SK-N-SH (cell line): ENCODE measurements at regions not wholly inside any gene's neighbourhood (a gene's known extent, or its start where the extent isn't known, plus 50 kb on each side); places are given as distances from the start of the nearest gene placed in this dataset.

ENCODE experiments used
- CTCF ChIA-PET: fragments of 300-600, 350-600 bp; formaldehyde crosslinking; extraction: SDS; loops from one replicate; lab custom pipeline; 2021; lab: Yijun Ruan, JAX
- POLR2A ChIA-PET: fragments of 350-600 bp; sonication (Branson Sonifier 250); formaldehyde crosslinking; extraction: SDS; loops from one replicate; lab custom pipeline; 2020; ENCODE audit warnings: antibody characterized with exemption, inconsistent platforms; lab: Yijun Ruan, JAX
- DNase-seq: peaks from one replicate; pipeline ENCODE4 v3.0.0; 2012
- H2AFZ ChIP-seq: fragments of 200-600 bp; sonication (generic); 2 replicates; pipeline ENCODE4 v1.8.1; 2016; ENCODE audit warnings: antibody characterized with exemption, mild to moderate bottlenecking, low read depth
- H3F3A ChIP-seq: fragments of 200-600 bp; sonication (generic); replicated peaks from 2 replicates; pipeline ENCODE3; 2016; ENCODE audit warnings: antibody characterized with exemption, mild to moderate bottlenecking; ENCODE audit not compliant: insufficient read depth
- H3K27ac ChIP-seq, 2 experiments: fragments of 200-500 bp in 1 of 2; fragments of 200-600 bp in 1 of 2; sonication (Bioruptor generic) in 1 of 2; sonication (generic), shearing (Covaris generic) in 1 of 2; 2 replicates each; pipeline versions ENCODE4 v1.5.1 to v1.6.1; 2014 to 2016; ENCODE audit warnings: low read depth in 2 of 2, inconsistent platforms in 1 of 2, low read length in 1 of 2, mild to moderate bottlenecking in 1 of 2, mixed read lengths in 1 of 2
- H3K27me3 ChIP-seq: fragments of 200-600 bp; sonication (generic), shearing (Covaris generic); 2 replicates; pipeline ENCODE4 v1.6.1; 2016; ENCODE audit warnings: mixed run types; ENCODE audit not compliant: insufficient read depth
- H3K36me3 ChIP-seq, 2 experiments: fragments of 200-500 bp in 1 of 2; fragments of 200-600 bp in 1 of 2; sonication (Bioruptor generic) in 1 of 2; sonication (generic) in 1 of 2; replicated peaks in 1 of 2; 2 replicates each; pipeline versions ENCODE3 to v1.5.1; 2014 to 2016; ENCODE audit warnings: low read length in 1 of 2, mild to moderate bottlenecking in 1 of 2; ENCODE audit not compliant: insufficient read depth in 2 of 2, control insufficient read depth in 1 of 2
- H3K4me1 ChIP-seq, 2 experiments: fragments of 200-500 bp in 1 of 2; fragments of 200-600 bp in 1 of 2; sonication (Bioruptor generic) in 1 of 2; sonication (generic), shearing (Covaris generic) in 1 of 2; 2 replicates each; pipeline versions ENCODE4 v1.5.1 to v1.6.1; 2014 to 2016; ENCODE audit warnings: low read depth in 1 of 2, low read length in 1 of 2, mixed run types in 1 of 2; ENCODE audit not compliant: insufficient read depth in 2 of 2, control insufficient read depth in 1 of 2
- H3K4me2 ChIP-seq: fragments of 200-600 bp; sonication (generic), shearing (Covaris generic); 2 replicates; pipeline ENCODE4 v1.6.1; 2017; ENCODE audit warnings: mixed run types
- H3K4me3 ChIP-seq, 2 experiments: fragments of 200-500 bp in 1 of 2; fragments of 200-600 bp in 1 of 2; sonication (Bioruptor generic) in 1 of 2; sonication (generic), shearing (Covaris generic) in 1 of 2; 2 replicates each; pipeline versions ENCODE4 v1.5.1 to v1.8.1; 2014 to 2016; ENCODE audit warnings: low read depth in 2 of 2, inconsistent platforms in 1 of 2, low read length in 1 of 2, mild to moderate bottlenecking in 1 of 2, mixed read lengths in 1 of 2, moderate library complexity in 1 of 2
- H3K79me2 ChIP-seq: fragments of 200-600 bp; sonication (generic); 2 replicates; pipeline ENCODE4 v1.8.1; 2017; ENCODE audit warnings: mild to moderate bottlenecking; ENCODE audit not compliant: insufficient read depth
- H3K9ac ChIP-seq: fragments of 200-600 bp; sonication (generic); 2 replicates; pipeline ENCODE4 v1.6.1; 2017; ENCODE audit warnings: mixed run types
- H3K9me2 ChIP-seq: fragments of 200-600 bp; sonication (generic); 2 replicates; pipeline ENCODE4 v1.6.1; 2017; ENCODE audit warnings: mixed run types
- H3K9me3 ChIP-seq: fragments of 200-600 bp; sonication (generic); 2 replicates; pipeline ENCODE4 v1.6.1; 2017; ENCODE audit warnings: mixed run types, mild to moderate bottlenecking, moderate library complexity
- H4K20me1 ChIP-seq: fragments of 200-600 bp; sonication (generic); 2 replicates; pipeline ENCODE4 v1.6.1; 2017; ENCODE audit warnings: mild to moderate bottlenecking, mixed run types; ENCODE audit not compliant: insufficient read depth
- CHD2 ChIP-seq: fragments of 150-350 bp; IDR thresholded peaks from 2 replicates; pipeline ENCODE4 v1.6.1; 2018; ENCODE audit warnings: low read length; ENCODE audit not compliant: partially characterized antibody
- CTCF ChIP-seq: fragments of 200-600 bp; sonication (generic); IDR thresholded peaks from 2 replicates; pipeline ENCODE4 v1.6.1; 2017; ENCODE audit warnings: antibody characterized with exemption, mild to moderate bottlenecking, moderate library complexity
- EZH2phosphoT487 ChIP-seq: fragments of 200-600 bp; sonication (generic); IDR thresholded peaks from 2 replicates; pipeline ENCODE4 v1.6.1; 2017; ENCODE audit warnings: low read depth, mixed run types, mild to moderate bottlenecking, antibody characterized with exemption, moderate library complexity, borderline replicate concordance
- FOXJ3 ChIP-seq: sonication (generic); formaldehyde crosslinking; IDR thresholded peaks from 2 replicates; pipeline ENCODE4 v1.5.1; 2020; ENCODE audit warnings: mild to moderate bottlenecking, missing genetic modification reagents
- GATA2 ChIP-seq: sonication (generic); formaldehyde crosslinking; IDR thresholded peaks from 2 replicates; pipeline ENCODE4 v1.5.0; 2020; ENCODE audit warnings: mild to moderate bottlenecking, missing genetic modification reagents
- JUND ChIP-seq: IDR thresholded peaks from 2 replicates; pipeline ENCODE4 v1.4.0; 2012
- NRF1 ChIP-seq: IDR thresholded peaks from 2 replicates; pipeline ENCODE4 v1.6.1; 2012; ENCODE audit warnings: low read depth, mild to moderate bottlenecking, low read length
- PBX3 ChIP-seq: IDR thresholded peaks from 2 replicates; pipeline ENCODE4; 2012
- POLR2AphosphoS5 ChIP-seq: IDR thresholded peaks from 2 replicates; pipeline ENCODE4 v1.6.1; 2012; ENCODE audit warnings: low read depth, low read length
- RCOR1 ChIP-seq: fragments of 150-350 bp; IDR thresholded peaks from 2 replicates; pipeline ENCODE4 v1.6.1; 2017; ENCODE audit warnings: antibody characterized with exemption, low read length
- RFX5 ChIP-seq: IDR thresholded peaks from 2 replicates; pipeline ENCODE4 v1.6.1; 2012; ENCODE audit warnings: mild to moderate bottlenecking, improper control_type of control experiment, low read length
- SIN3A ChIP-seq: IDR thresholded peaks from 2 replicates; pipeline ENCODE4 v1.6.1; 2012; ENCODE audit warnings: low read depth, mild to moderate bottlenecking, low read length, moderate library complexity, borderline replicate concordance
- SMC3 ChIP-seq: IDR thresholded peaks from 2 replicates; pipeline ENCODE4 v1.6.1; 2012; ENCODE audit warnings: low read depth, low read length, improper control_type of control experiment
- TAF1 ChIP-seq: IDR thresholded peaks from 2 replicates; pipeline ENCODE4 v1.6.1; 2012; ENCODE audit warnings: low read depth, mild to moderate bottlenecking, low read length, moderate library complexity, borderline replicate concordance
- TCF12 ChIP-seq: IDR thresholded peaks from 2 replicates; pipeline ENCODE4 v1.4.0; 2012
- TEAD4 ChIP-seq: IDR thresholded peaks from 2 replicates; pipeline ENCODE4 v1.4.0; 2012; ENCODE audit warnings: mild to moderate bottlenecking, borderline replicate concordance; ENCODE audit not compliant: insufficient read depth
- USF2 ChIP-seq: fragments of 150-350 bp; IDR thresholded peaks from 2 replicates; pipeline ENCODE4 v1.6.1; 2017; ENCODE audit warnings: antibody characterized with exemption, low read length, low read depth, borderline replicate concordance
- WGBS: methylation state at CpG from one replicate; pipeline ENCODE4 v1.1.6; 2017; ENCODE audit warnings: low lambda C conversion rate; 5-methylcytosine and 5-hydroxymethylcytosine counted together
- TF ChIP-seq, protein P1 (sequence below): IDR thresholded peaks from 2 replicates; pipeline ENCODE4 v1.4.0; 2012; ENCODE audit warnings: low read depth, borderline replicate concordance
- TF ChIP-seq, protein P2 (sequence below): fragments of 150-350 bp; IDR thresholded peaks from 2 replicates; pipeline ENCODE4 v1.6.1; 2016; ENCODE audit warnings: mild to moderate bottlenecking, low read depth, low read length
- TF ChIP-seq, protein P3 (sequence below): IDR thresholded peaks from 2 replicates; pipeline ENCODE4 v1.6.1; 2012; ENCODE audit warnings: mild to moderate bottlenecking, low read depth, low read length, moderate library complexity

DNA sequence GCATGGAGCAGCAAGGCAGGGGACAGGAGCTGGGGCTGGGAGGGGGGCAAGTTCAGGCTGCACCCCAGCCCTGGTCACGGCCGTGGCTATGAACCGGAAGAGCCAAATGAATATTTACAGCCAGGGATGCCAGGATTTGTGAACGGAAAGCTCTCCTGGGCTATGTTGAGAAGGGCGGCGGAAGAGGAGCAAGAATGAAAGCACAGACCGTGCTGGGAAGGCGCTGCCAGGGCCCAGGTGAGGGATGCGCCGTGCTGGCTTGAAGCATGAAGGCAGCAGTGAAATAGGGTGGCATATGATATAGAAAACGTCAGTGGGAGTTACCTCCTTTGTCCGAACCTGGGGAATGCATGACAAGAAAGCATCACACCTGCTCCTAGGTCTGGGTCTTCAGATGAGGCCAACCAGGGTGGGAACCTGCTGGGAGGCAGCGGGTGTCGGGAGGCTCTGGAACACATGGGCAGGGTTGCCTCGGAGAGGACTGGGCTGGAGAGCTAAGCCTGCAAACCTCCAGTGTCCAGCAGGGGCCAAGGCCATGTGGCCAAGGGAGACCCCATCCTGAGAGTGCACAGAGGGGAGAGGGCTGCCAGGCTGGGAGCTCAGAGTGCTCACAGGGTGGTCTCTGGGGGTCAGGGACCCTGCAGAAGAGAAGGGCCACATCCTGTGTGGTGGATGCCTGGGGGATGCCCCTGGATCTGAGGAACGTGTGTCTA lies 120.6 kb upstream of the TCERG1L start:
- H4K20me1 ChIP-seq, result no peaks in the 10 kb centered on the region
- ChIA-PET CTCF (interaction anchor here (0.9 to 7.7 kb wide), 3 partner anchors 9 to 271 kb away, joined by 3 to 52 read pairs (median 9); no protein-coding TSS in a partner anchor), POLR2A (no interaction called here)
- H3K9me2 ChIP-seq, result no peaks in the 10 kb centered on the region
- no peak overlapping the region for H2AFZ ChIP-seq
- H3K27me3 ChIP-seq, result no peaks in the 10 kb centered on the region
- no peak overlapping the region for H3K4me3 ChIP-seq
- no peak for DNase-seq
- WGBS, result 42% methylated on average over 16 of the region's 16 CpGs
- TF ChIP-seq FOXJ3 (no peak), RCOR1 (no peak), USF2 (no peak), TAF1 (no peak), SIN3A (no peak), NRF1 (no peak), CTCF (no peak), GATA2 (CRISPR knock-in tag) (no peak), POLR2AphosphoS5 (no peak), TCF12 (no peak), RFX5 (no peak), EZH2phosphoT487 (no peak), SMC3 (no peak), CHD2 (no peak), JUND (no peak), PBX3 (no peak), TEAD4 (no peak)
- TF ChIP-seq, protein P1, sequence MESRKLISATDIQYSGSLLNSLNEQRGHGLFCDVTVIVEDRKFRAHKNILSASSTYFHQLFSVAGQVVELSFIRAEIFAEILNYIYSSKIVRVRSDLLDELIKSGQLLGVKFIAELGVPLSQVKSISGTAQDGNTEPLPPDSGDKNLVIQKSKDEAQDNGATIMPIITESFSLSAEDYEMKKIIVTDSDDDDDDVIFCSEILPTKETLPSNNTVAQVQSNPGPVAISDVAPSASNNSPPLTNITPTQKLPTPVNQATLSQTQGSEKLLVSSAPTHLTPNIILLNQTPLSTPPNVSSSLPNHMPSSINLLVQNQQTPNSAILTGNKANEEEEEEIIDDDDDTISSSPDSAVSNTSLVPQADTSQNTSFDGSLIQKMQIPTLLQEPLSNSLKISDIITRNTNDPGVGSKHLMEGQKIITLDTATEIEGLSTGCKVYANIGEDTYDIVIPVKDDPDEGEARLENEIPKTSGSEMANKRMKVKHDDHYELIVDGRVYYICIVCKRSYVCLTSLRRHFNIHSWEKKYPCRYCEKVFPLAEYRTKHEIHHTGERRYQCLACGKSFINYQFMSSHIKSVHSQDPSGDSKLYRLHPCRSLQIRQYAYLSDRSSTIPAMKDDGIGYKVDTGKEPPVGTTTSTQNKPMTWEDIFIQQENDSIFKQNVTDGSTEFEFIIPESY, result no peak
- TF ChIP-seq, protein P2, sequence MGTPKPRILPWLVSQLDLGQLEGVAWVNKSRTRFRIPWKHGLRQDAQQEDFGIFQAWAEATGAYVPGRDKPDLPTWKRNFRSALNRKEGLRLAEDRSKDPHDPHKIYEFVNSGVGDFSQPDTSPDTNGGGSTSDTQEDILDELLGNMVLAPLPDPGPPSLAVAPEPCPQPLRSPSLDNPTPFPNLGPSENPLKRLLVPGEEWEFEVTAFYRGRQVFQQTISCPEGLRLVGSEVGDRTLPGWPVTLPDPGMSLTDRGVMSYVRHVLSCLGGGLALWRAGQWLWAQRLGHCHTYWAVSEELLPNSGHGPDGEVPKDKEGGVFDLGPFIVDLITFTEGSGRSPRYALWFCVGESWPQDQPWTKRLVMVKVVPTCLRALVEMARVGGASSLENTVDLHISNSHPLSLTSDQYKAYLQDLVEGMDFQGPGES, result no peak
- TF ChIP-seq, protein P3, sequence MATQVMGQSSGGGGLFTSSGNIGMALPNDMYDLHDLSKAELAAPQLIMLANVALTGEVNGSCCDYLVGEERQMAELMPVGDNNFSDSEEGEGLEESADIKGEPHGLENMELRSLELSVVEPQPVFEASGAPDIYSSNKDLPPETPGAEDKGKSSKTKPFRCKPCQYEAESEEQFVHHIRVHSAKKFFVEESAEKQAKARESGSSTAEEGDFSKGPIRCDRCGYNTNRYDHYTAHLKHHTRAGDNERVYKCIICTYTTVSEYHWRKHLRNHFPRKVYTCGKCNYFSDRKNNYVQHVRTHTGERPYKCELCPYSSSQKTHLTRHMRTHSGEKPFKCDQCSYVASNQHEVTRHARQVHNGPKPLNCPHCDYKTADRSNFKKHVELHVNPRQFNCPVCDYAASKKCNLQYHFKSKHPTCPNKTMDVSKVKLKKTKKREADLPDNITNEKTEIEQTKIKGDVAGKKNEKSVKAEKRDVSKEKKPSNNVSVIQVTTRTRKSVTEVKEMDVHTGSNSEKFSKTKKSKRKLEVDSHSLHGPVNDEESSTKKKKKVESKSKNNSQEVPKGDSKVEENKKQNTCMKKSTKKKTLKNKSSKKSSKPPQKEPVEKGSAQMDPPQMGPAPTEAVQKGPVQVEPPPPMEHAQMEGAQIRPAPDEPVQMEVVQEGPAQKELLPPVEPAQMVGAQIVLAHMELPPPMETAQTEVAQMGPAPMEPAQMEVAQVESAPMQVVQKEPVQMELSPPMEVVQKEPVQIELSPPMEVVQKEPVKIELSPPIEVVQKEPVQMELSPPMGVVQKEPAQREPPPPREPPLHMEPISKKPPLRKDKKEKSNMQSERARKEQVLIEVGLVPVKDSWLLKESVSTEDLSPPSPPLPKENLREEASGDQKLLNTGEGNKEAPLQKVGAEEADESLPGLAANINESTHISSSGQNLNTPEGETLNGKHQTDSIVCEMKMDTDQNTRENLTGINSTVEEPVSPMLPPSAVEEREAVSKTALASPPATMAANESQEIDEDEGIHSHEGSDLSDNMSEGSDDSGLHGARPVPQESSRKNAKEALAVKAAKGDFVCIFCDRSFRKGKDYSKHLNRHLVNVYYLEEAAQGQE, result no peak
- H3K4me1 ChIP-seq, result peaks cover 0 to 28% of the 10 kb centered on the region in 2 experiments; a peak in 2 of 4 replicates
- H3K9me3 ChIP-seq, result no peaks in the 10 kb centered on the region
- no peak overlapping the region for H3K9ac ChIP-seq
- H3K36me3 ChIP-seq, result no peaks in the 10 kb centered on the region
- H3K79me2 ChIP-seq, result no peaks in the 10 kb centered on the region
- H3F3A ChIP-seq, result no peaks in the 10 kb centered on the region
- no peak overlapping the region for H3K4me2 ChIP-seq
- H3K27ac ChIP-seq, result no peak overlapping the region
